ENCODE measurements at regions not wholly inside any gene's neighbourhood (a gene's known extent, or its start where the extent isn't known, plus 50 kb on each side); places are given as distances from the start of the nearest gene placed in this dataset.

DNA sequence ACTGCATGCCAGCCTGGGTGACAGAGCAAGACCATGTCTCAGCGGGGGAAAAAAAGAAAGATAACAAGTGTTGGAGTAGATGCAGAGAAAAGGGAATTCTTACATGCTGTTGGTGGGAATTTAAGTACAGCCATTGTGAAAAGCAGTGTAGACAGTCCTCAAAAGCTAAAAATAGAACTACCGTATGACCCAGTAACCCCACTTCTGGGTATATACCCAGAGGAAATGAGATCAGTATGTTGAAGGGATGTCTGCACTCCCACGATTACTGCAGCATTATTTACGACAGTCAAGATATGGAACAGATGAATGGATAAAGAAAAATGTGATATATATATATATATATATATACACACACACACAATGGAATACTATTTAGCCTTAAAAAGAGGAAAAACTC, 225.3 kb upstream of the SLC24A2 start:
- Mint-ChIP-seq H3K27me3 (ENCODE audit: low read depth) (no peaks in the 10 kb centered on the region; the same call in 1 of the 2 replicates), H3K9me3 (peaks cover 33% of the 10 kb centered on the region), H3K4me1 (peaks cover 26% of the 10 kb centered on the region), H3K4me3 (no peak overlapping the region), H3K27ac (no peak overlapping the region; the same call in 1 of the 2 replicates), H3K36me3 (peaks cover 13% of the 10 kb centered on the region)
- ATAC-seq (no peak), DNase-seq (ENCODE audit: low spot score) (no peak)
- POLR2A ChIA-PET = no interaction called here
- TF ChIP-seq CREM (CRISPR knock-in tag; IDR thresholded peaks at IDR 0.05) = no peak
- TF ChIP-seq ZNF423 (CRISPR knock-in tag; IDR thresholded peaks at IDR 0.05) = no peak
- TF ChIP-seq, protein P1, sequence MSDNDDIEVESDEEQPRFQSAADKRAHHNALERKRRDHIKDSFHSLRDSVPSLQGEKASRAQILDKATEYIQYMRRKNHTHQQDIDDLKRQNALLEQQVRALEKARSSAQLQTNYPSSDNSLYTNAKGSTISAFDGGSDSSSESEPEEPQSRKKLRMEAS (CRISPR knock-in tag; IDR thresholded peaks at IDR 0.05) = no peak
- no peak for TF ChIP-seq SP1 (CRISPR knock-in tag; conservative IDR thresholded peaks at IDR 0.05)
- TF ChIP-seq, protein P2, sequence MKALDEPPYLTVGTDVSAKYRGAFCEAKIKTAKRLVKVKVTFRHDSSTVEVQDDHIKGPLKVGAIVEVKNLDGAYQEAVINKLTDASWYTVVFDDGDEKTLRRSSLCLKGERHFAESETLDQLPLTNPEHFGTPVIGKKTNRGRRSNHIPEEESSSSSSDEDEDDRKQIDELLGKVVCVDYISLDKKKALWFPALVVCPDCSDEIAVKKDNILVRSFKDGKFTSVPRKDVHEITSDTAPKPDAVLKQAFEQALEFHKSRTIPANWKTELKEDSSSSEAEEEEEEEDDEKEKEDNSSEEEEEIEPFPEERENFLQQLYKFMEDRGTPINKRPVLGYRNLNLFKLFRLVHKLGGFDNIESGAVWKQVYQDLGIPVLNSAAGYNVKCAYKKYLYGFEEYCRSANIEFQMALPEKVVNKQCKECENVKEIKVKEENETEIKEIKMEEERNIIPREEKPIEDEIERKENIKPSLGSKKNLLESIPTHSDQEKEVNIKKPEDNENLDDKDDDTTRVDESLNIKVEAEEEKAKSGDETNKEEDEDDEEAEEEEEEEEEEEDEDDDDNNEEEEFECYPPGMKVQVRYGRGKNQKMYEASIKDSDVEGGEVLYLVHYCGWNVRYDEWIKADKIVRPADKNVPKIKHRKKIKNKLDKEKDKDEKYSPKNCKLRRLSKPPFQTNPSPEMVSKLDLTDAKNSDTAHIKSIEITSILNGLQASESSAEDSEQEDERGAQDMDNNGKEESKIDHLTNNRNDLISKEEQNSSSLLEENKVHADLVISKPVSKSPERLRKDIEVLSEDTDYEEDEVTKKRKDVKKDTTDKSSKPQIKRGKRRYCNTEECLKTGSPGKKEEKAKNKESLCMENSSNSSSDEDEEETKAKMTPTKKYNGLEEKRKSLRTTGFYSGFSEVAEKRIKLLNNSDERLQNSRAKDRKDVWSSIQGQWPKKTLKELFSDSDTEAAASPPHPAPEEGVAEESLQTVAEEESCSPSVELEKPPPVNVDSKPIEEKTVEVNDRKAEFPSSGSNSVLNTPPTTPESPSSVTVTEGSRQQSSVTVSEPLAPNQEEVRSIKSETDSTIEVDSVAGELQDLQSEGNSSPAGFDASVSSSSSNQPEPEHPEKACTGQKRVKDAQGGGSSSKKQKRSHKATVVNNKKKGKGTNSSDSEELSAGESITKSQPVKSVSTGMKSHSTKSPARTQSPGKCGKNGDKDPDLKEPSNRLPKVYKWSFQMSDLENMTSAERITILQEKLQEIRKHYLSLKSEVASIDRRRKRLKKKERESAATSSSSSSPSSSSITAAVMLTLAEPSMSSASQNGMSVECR (CRISPR knock-in tag; IDR thresholded peaks at IDR 0.05; ENCODE audit: borderline replicate concordance) = no peak
- TF ChIP-seq RELA (CRISPR knock-in tag; IDR thresholded peaks at IDR 0.05; ENCODE audit: borderline replicate concordance) = no peak
- no peak for TF ChIP-seq NR3C1 (CRISPR knock-in tag; conservative IDR thresholded peaks at IDR 0.05; ENCODE audit: low read depth)
- TF ChIP-seq, protein P3, sequence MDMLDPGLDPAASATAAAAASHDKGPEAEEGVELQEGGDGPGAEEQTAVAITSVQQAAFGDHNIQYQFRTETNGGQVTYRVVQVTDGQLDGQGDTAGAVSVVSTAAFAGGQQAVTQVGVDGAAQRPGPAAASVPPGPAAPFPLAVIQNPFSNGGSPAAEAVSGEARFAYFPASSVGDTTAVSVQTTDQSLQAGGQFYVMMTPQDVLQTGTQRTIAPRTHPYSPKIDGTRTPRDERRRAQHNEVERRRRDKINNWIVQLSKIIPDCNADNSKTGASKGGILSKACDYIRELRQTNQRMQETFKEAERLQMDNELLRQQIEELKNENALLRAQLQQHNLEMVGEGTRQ (CRISPR knock-in tag; IDR thresholded peaks at IDR 0.05) = no peak
- no peak for TF ChIP-seq ZNF138 (CRISPR knock-in tag; conservative IDR thresholded peaks at IDR 0.05)
- TF ChIP-seq, protein P4, sequence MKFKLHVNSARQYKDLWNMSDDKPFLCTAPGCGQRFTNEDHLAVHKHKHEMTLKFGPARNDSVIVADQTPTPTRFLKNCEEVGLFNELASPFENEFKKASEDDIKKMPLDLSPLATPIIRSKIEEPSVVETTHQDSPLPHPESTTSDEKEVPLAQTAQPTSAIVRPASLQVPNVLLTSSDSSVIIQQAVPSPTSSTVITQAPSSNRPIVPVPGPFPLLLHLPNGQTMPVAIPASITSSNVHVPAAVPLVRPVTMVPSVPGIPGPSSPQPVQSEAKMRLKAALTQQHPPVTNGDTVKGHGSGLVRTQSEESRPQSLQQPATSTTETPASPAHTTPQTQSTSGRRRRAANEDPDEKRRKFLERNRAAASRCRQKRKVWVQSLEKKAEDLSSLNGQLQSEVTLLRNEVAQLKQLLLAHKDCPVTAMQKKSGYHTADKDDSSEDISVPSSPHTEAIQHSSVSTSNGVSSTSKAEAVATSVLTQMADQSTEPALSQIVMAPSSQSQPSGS (CRISPR knock-in tag; IDR thresholded peaks at IDR 0.05; ENCODE audit: borderline replicate concordance, low read depth) = no peak
- TF ChIP-seq OVOL2 (CRISPR knock-in tag; IDR thresholded peaks at IDR 0.05; ENCODE audit: borderline replicate concordance) = no peak
- TF ChIP-seq, protein P5, sequence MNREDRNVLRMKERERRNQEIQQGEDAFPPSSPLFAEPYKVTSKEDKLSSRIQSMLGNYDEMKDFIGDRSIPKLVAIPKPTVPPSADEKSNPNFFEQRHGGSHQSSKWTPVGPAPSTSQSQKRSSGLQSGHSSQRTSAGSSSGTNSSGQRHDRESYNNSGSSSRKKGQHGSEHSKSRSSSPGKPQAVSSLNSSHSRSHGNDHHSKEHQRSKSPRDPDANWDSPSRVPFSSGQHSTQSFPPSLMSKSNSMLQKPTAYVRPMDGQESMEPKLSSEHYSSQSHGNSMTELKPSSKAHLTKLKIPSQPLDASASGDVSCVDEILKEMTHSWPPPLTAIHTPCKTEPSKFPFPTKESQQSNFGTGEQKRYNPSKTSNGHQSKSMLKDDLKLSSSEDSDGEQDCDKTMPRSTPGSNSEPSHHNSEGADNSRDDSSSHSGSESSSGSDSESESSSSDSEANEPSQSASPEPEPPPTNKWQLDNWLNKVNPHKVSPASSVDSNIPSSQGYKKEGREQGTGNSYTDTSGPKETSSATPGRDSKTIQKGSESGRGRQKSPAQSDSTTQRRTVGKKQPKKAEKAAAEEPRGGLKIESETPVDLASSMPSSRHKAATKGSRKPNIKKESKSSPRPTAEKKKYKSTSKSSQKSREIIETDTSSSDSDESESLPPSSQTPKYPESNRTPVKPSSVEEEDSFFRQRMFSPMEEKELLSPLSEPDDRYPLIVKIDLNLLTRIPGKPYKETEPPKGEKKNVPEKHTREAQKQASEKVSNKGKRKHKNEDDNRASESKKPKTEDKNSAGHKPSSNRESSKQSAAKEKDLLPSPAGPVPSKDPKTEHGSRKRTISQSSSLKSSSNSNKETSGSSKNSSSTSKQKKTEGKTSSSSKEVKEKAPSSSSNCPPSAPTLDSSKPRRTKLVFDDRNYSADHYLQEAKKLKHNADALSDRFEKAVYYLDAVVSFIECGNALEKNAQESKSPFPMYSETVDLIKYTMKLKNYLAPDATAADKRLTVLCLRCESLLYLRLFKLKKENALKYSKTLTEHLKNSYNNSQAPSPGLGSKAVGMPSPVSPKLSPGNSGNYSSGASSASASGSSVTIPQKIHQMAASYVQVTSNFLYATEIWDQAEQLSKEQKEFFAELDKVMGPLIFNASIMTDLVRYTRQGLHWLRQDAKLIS (CRISPR knock-in tag; IDR thresholded peaks at IDR 0.05; ENCODE audit: borderline replicate concordance) = no peak
- TF ChIP-seq, protein P6, sequence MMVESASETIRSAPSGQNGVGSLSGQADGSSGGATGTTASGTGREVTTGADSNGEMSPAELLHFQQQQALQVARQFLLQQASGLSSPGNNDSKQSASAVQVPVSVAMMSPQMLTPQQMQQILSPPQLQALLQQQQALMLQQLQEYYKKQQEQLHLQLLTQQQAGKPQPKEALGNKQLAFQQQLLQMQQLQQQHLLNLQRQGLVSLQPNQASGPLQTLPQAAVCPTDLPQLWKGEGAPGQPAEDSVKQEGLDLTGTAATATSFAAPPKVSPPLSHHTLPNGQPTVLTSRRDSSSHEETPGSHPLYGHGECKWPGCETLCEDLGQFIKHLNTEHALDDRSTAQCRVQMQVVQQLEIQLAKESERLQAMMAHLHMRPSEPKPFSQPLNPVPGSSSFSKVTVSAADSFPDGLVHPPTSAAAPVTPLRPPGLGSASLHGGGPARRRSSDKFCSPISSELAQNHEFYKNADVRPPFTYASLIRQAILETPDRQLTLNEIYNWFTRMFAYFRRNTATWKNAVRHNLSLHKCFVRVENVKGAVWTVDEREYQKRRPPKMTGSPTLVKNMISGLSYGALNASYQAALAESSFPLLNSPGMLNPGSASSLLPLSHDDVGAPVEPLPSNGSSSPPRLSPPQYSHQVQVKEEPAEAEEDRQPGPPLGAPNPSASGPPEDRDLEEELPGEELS (CRISPR knock-in tag; IDR thresholded peaks at IDR 0.05) = no peak
- TF ChIP-seq, protein P7, sequence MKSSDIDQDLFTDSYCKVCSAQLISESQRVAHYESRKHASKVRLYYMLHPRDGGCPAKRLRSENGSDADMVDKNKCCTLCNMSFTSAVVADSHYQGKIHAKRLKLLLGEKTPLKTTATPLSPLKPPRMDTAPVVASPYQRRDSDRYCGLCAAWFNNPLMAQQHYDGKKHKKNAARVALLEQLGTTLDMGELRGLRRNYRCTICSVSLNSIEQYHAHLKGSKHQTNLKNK (CRISPR knock-in tag; IDR thresholded peaks at IDR 0.05) = no peak
- TF ChIP-seq, protein P8, sequence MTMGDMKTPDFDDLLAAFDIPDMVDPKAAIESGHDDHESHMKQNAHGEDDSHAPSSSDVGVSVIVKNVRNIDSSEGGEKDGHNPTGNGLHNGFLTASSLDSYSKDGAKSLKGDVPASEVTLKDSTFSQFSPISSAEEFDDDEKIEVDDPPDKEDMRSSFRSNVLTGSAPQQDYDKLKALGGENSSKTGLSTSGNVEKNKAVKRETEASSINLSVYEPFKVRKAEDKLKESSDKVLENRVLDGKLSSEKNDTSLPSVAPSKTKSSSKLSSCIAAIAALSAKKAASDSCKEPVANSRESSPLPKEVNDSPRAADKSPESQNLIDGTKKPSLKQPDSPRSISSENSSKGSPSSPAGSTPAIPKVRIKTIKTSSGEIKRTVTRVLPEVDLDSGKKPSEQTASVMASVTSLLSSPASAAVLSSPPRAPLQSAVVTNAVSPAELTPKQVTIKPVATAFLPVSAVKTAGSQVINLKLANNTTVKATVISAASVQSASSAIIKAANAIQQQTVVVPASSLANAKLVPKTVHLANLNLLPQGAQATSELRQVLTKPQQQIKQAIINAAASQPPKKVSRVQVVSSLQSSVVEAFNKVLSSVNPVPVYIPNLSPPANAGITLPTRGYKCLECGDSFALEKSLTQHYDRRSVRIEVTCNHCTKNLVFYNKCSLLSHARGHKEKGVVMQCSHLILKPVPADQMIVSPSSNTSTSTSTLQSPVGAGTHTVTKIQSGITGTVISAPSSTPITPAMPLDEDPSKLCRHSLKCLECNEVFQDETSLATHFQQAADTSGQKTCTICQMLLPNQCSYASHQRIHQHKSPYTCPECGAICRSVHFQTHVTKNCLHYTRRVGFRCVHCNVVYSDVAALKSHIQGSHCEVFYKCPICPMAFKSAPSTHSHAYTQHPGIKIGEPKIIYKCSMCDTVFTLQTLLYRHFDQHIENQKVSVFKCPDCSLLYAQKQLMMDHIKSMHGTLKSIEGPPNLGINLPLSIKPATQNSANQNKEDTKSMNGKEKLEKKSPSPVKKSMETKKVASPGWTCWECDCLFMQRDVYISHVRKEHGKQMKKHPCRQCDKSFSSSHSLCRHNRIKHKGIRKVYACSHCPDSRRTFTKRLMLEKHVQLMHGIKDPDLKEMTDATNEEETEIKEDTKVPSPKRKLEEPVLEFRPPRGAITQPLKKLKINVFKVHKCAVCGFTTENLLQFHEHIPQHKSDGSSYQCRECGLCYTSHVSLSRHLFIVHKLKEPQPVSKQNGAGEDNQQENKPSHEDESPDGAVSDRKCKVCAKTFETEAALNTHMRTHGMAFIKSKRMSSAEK (CRISPR knock-in tag; IDR thresholded peaks at IDR 0.05; ENCODE audit: borderline replicate concordance) = no peak
- no peak for TF ChIP-seq ZNF396 (CRISPR knock-in tag; IDR thresholded peaks at IDR 0.05; ENCODE audit: borderline replicate concordance)
- TF ChIP-seq MYBL2 (CRISPR knock-in tag; IDR thresholded peaks at IDR 0.05) = no peak
- CTCF ChIA-PET = no interaction called here
